H9 (cell line): ENCODE measurements at regions not wholly inside any gene's neighbourhood (a gene's known extent, or its start where the extent isn't known, plus 50 kb on each side); places are given as distances from the start of the nearest gene placed in this dataset.

Source experiments
- DNase-seq: peaks from one replicate; pipeline ENCODE4 v3.0.0-alpha.2; 2017
- H2AFZ ChIP-seq: one replicate; pipeline ENCODE4 v1.6.1; 2013; ENCODE audit warnings: mild to moderate bottlenecking, low read length, control low read depth, moderate library complexity
- H2AK5ac ChIP-seq: 2 replicates; pipeline ENCODE4 v1.6.1; 2013; ENCODE audit warnings: low read length, control low read depth, mixed read lengths; ENCODE audit not compliant: insufficient read length
- H2BK120ac ChIP-seq: one replicate; pipeline ENCODE4 v1.6.1; 2013; ENCODE audit warnings: low read depth, mild to moderate bottlenecking, low read length, control low read depth, inconsistent platforms; ENCODE audit not compliant: poor library complexity, severe bottlenecking
- H2BK12ac ChIP-seq: 2 replicates; pipeline ENCODE4 v1.6.1; 2013; ENCODE audit warnings: low read length, control low read depth, mixed read lengths, low read depth; ENCODE audit not compliant: insufficient read length
- H2BK15ac ChIP-seq: 2 replicates; pipeline ENCODE4 v1.6.1; 2013; ENCODE audit warnings: low read depth, low read length, control low read depth
- H2BK20ac ChIP-seq: one replicate; pipeline ENCODE4 v1.6.1; 2013; ENCODE audit warnings: low read depth, mild to moderate bottlenecking, low read length, control low read depth, inconsistent platforms; ENCODE audit not compliant: poor library complexity, severe bottlenecking
- H2BK5ac ChIP-seq: 2 replicates; pipeline ENCODE4 v1.6.1; 2013; ENCODE audit warnings: low read length, control low read depth, mixed read lengths; ENCODE audit not compliant: insufficient read length
- H3K14ac ChIP-seq: 2 replicates; pipeline ENCODE4 v1.6.1; 2013; ENCODE audit warnings: low read length, control low read depth; ENCODE audit not compliant: insufficient read depth
- H3K18ac ChIP-seq: 2 replicates; pipeline ENCODE4 v1.6.1; 2013; ENCODE audit warnings: low read depth, mild to moderate bottlenecking, mixed read lengths, low read length, control low read depth; ENCODE audit not compliant: insufficient read length
- H3K23ac ChIP-seq: 2 replicates; pipeline ENCODE4 v1.6.1; 2013; ENCODE audit warnings: low read length, control low read depth, mixed read lengths, low read depth; ENCODE audit not compliant: insufficient read length
- H3K23me2 ChIP-seq: 2 replicates; pipeline ENCODE4 v1.6.1; 2013; ENCODE audit warnings: low read depth, mild to moderate bottlenecking, mixed read lengths, low read length, control low read depth; ENCODE audit not compliant: insufficient read length, poor library complexity, severe bottlenecking
- H3K27ac ChIP-seq: 2 replicates; pipeline ENCODE4 v1.5.1; 2013; ENCODE audit warnings: low read length, control low read depth, mixed read lengths, low read depth; ENCODE audit not compliant: insufficient read length
- H3K27me3 ChIP-seq: 2 replicates; pipeline ENCODE4 v1.6.1; 2013; ENCODE audit warnings: low read length, control low read depth, inconsistent platforms; ENCODE audit not compliant: insufficient read depth
- H3K4ac ChIP-seq: 2 replicates; pipeline ENCODE4 v1.6.1; 2013; ENCODE audit warnings: low read depth, mild to moderate bottlenecking, control low read depth, inconsistent platforms, low read length, moderate library complexity
- H3K4me1 ChIP-seq: 2 replicates; pipeline ENCODE4 v1.6.1; 2013; ENCODE audit warnings: low read length, control low read depth, inconsistent platforms; ENCODE audit not compliant: insufficient read depth
- H3K4me2 ChIP-seq: 2 replicates; pipeline ENCODE4 v1.6.1; 2013; ENCODE audit warnings: low read length, control low read depth, mixed read lengths; ENCODE audit not compliant: insufficient read length, insufficient read depth
- H3K56ac ChIP-seq: 2 replicates; pipeline ENCODE4 v1.6.1; 2013; ENCODE audit warnings: low read depth, mild to moderate bottlenecking, mixed read lengths, low read length, control low read depth; ENCODE audit not compliant: insufficient read length
- H3K79me1 ChIP-seq: 2 replicates; pipeline ENCODE4 v1.6.1; 2013; ENCODE audit warnings: low read depth, mild to moderate bottlenecking, moderate library complexity, low read length, control low read depth, inconsistent platforms; ENCODE audit not compliant: insufficient read depth, poor library complexity, severe bottlenecking
- H3K79me2 ChIP-seq: 2 replicates; pipeline ENCODE4 v1.6.1; 2013; ENCODE audit warnings: low read length, control low read depth, inconsistent platforms; ENCODE audit not compliant: insufficient read depth
- H3K9ac ChIP-seq: 2 replicates; pipeline ENCODE4 v1.6.1; 2013; ENCODE audit warnings: low read length, control low read depth, mixed read lengths; ENCODE audit not compliant: insufficient read length; ENCODE audit errors: extremely low read depth
- H3K9me3 ChIP-seq: one replicate; pipeline ENCODE4 v1.6.1; 2013; ENCODE audit warnings: low read depth, low read length, inconsistent platforms; ENCODE audit not compliant: control insufficient read depth
- H3T11ph ChIP-seq: one replicate; pipeline ENCODE4 v1.6.1; 2013; ENCODE audit warnings: mild to moderate bottlenecking, low read length, control low read depth, inconsistent platforms
- H4K20me1 ChIP-seq: one replicate; pipeline ENCODE4 v1.6.1; 2013; ENCODE audit not compliant: control insufficient read depth, insufficient read length, insufficient read depth
- H4K5ac ChIP-seq: 2 replicates; pipeline ENCODE4 v1.6.1; 2013; ENCODE audit warnings: low read depth, mild to moderate bottlenecking, mixed read lengths, low read length, control low read depth; ENCODE audit not compliant: insufficient read length
- H4K8ac ChIP-seq: replicated peaks from 2 replicates; pipeline ENCODE4 v1.6.1; 2013; ENCODE audit warnings: low read length, control low read depth, mixed read lengths, low read depth; ENCODE audit not compliant: insufficient read length
- H4K91ac ChIP-seq: 2 replicates; pipeline ENCODE4 v1.6.1; 2013; ENCODE audit warnings: low read depth, mild to moderate bottlenecking, moderate library complexity, mixed read lengths, low read length, control low read depth; ENCODE audit not compliant: insufficient read length
- H3K27ac Mint-ChIP-seq, 3 experiments: 2 replicates in 2 of 3; 3 replicates in 1 of 3; pipeline ENCODE4 v1.8.0; 2020 to 2021; ENCODE audit warnings: mixed read lengths in 3 of 3, mild to moderate bottlenecking in 1 of 3, moderate library complexity in 1 of 3
- H3K27me3 Mint-ChIP-seq: 2 replicates; pipeline ENCODE4 v1.8.0; 2021; ENCODE audit warnings: low read depth, mild to moderate bottlenecking, moderate library complexity, mixed read lengths
- H3K36me3 Mint-ChIP-seq, 3 experiments: 2 replicates in 2 of 3; 3 replicates in 1 of 3; pipeline ENCODE4 v1.8.0; 2020 to 2021; ENCODE audit warnings: low read depth in 3 of 3, mixed read lengths in 3 of 3; ENCODE audit not compliant: insufficient read depth in 1 of 3
- H3K4me1 Mint-ChIP-seq, 2 experiments: 2 replicates each; pipeline ENCODE4 v1.8.0; 2020; ENCODE audit warnings: mixed read lengths in 2 of 2
- H3K4me3 Mint-ChIP-seq, 2 experiments: 2 replicates in 1 of 2; 3 replicates in 1 of 2; pipeline ENCODE4 v1.8.0; 2020 to 2021; ENCODE audit warnings: mild to moderate bottlenecking in 2 of 2, mixed read lengths in 2 of 2, moderate library complexity in 1 of 2
- H3K9me3 Mint-ChIP-seq, 2 experiments: 2 replicates in 1 of 2; 3 replicates in 1 of 2; pipeline ENCODE4 v1.8.0; 2020; ENCODE audit warnings: mild to moderate bottlenecking in 2 of 2, mixed read lengths in 2 of 2, moderate library complexity in 1 of 2
- CTCF ChIP-seq: fragments of 200-600 bp; sonication (generic); conservative IDR thresholded peaks from 3 replicates; pipeline ENCODE4 v1.8.0; 2021; ENCODE audit warnings: antibody characterized with exemption, mild to moderate bottlenecking

GRCh38 chr5:17440766-17441165 is 57.3 kb upstream of the TAF11L2 start:
- Histone ChIP-seq H3K79me2 (no peaks in the 10 kb centered on the region), H3K4me2 (no peak overlapping the region), H2BK5ac (no peak overlapping the region), H4K5ac (no peak overlapping the region), H2BK12ac (no peak overlapping the region), H3K9ac (no peak overlapping the region), H4K20me1 (no peaks in the 10 kb centered on the region), H3K23me2 (no peaks in the 10 kb centered on the region), H3K56ac (no peak overlapping the region), H3K27ac (no peak overlapping the region), H2BK120ac (no peak overlapping the region), H2AFZ (no peak overlapping the region), H2AK5ac (no peak overlapping the region), H3K27me3 (no peaks in the 10 kb centered on the region), H3K9me3 (no peaks in the 10 kb centered on the region), H3K79me1 (no peaks in the 10 kb centered on the region), H3T11ph (no peak overlapping the region), H3K14ac (no peak overlapping the region), H3K23ac (no peak overlapping the region), H3K4ac (no peak overlapping the region), H3K18ac (no peak overlapping the region), H2BK20ac (no peak overlapping the region), H4K8ac (no peak overlapping the region), H2BK15ac (no peak overlapping the region), H3K4me1 (no peaks in the 10 kb centered on the region; the same call in 1 of the 2 replicates), H4K91ac (no peak overlapping the region)
- TF ChIP-seq CTCF, result no peak
- no peaks in the 10 kb centered on the region; the same call in 1 of the 2 replicates for H3K27me3 Mint-ChIP-seq
- no peak for DNase-seq
- no peak overlapping the region for H3K4me3 Mint-ChIP-seq
- no peak overlapping the region for H3K27ac Mint-ChIP-seq
- H3K4me1 Mint-ChIP-seq, result peaks cover 7 to 10% of the 10 kb centered on the region in 2 experiments
- H3K36me3 Mint-ChIP-seq, result peaks cover 0 to 8% (median 0%) of the 10 kb centered on the region in 3 experiments; a peak in 2 of 7 replicates
- H3K9me3 Mint-ChIP-seq, result peaks cover 2 to 4% of the 10 kb centered on the region in 2 experiments; a peak in 3 of 5 replicates
